ENCODE measurements at regions not wholly inside any gene's neighbourhood (a gene's known extent, or its start where the extent isn't known, plus 50 kb on each side); places are given as distances from the start of the nearest gene placed in this dataset.

DNA sequence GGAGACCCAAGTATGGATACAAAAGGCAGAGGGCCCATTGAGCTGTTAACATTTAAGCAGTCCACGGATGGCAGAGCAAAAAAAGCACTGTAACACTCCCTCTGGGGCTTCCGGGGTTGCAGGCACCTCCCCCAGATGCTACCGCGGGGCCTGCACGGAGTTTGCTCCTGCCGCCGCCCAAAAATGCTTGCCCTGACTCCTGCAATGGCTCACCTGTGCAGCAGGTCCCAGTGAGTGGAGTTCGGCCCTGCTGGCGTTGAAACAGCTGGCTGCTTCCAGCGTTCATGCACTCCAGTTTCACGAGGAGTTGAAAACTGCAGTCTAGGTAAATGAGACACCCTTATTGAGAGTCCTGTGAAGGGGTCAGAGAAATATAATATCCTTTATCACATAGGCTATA is 832.8 kb downstream of the NCAM2 start:
- DNase-seq (ENCODE audit: low spot score), result no peak

DNA sequence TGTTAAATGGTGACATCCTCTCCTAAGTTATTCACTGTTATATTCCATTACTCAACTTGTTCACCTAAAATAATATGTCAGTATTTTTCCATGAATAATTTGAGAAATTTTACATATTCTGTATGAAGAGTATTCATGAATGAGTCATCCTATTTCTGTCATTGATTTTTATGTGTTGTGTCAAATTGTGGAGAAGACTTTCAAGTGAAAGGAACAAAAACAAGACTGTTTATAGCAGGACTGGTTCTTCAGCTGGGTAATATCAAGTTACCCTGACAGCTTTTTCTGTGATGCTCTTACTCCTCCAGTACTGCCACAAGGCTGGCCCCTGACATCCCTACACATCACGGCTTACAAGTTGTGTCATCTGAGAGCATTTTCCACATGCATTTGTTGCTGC is 847.7 kb downstream of the NCAM2 start:
- DNase-seq (ENCODE audit: low spot score), result no peak
- Histone ChIP-seq H3K4me3 (no peak overlapping the region), H3K27ac (no peak overlapping the region)
- TF ChIP-seq CTCF (IDR thresholded peaks at IDR 0.05), result no peak

More for the DNA sequence above, 832.8 kb downstream of the NCAM2 start:
- H3K27ac ChIP-seq, result no peak overlapping the region
- no peak for TF ChIP-seq CTCF (IDR thresholded peaks at IDR 0.05)
- no peak overlapping the region for H3K4me3 ChIP-seq

GRCh38 chr21:21851205-21851604 is 853.0 kb downstream of the NCAM2 start:
- Histone ChIP-seq H3K27ac (no peak overlapping the region), H3K4me3 (no peak overlapping the region)
- TF ChIP-seq CTCF (IDR thresholded peaks at IDR 0.05), result no peak
- no peak for DNase-seq (ENCODE audit: low spot score)

DNA sequence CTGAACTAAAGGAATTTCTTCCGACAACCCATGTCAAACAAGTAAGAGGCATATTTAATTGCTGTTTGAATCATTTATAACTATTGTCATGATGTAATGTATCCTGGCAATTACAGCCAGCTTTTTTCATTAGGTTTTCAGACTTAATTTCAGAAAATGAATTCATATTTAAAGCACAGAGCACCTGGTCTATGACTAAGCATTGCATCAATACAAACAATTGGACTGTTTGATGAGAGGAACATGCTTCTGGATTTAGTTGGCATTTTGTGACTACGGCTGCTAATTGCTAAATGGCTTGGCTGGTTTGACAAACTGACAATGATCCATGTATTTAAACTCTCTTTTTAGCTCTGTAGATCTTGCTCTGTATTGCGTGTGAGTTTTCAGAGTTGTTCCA is 853.4 kb downstream of the NCAM2 start:
- no peak for TF ChIP-seq CTCF (IDR thresholded peaks at IDR 0.05)
- no peak overlapping the region for H3K4me3 ChIP-seq
- no peak for DNase-seq (ENCODE audit: low spot score)

DNA sequence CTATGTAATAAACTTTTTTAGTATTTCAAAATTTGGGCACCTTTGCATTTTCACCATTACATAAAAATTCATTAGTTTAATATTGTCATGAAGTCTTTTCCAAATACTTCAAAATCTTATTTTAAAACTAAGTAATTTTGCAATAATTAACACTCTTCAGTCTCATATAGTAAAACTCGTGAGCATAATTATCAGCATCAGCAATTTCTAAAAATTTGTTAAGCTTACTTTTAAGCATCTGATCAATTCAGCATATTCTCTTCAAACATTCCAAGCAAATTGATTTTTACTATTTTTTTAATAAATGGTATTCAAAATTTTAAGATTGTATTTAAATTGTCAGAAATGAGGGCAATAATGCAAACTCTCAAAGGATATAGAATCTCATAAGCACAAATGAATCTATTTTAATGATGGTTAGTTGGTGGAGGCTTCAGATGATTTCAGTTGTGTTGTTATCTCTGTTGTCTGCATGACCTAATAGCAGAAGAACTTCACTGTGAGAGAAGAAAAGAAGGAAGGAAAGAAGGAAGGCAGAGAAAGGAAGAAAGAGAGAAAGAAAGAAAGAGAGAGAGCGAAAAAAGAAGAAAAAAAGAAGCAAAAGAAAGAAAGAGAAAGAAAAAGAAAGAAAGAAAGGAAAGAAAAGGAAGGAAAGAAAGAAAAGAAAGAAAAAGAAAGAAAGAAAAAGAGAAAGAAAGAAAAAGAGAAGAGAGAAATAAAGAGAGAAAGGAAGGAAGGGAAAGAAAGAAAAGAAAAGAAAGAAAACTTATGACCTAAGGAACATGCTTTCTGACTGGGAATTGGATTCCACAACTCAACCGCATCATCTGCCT is 860.5 kb downstream of the NCAM2 start:
- no peak overlapping the region for H3K4me3 ChIP-seq
- no peak for TF ChIP-seq CTCF (IDR thresholded peaks at IDR 0.05)
- DNase-seq (ENCODE audit: low spot score), result no peak
- H3K27ac ChIP-seq, result no peak overlapping the region

More for the DNA sequence above, 853.4 kb downstream of the NCAM2 start:
- no peak overlapping the region for H3K27ac ChIP-seq

GRCh38 chr21:21860888-21861287 is 862.7 kb downstream of the NCAM2 start:
- DNase-seq (ENCODE audit: low spot score), result no peak
- Histone ChIP-seq H3K27ac (no peak overlapping the region), H3K4me3 (no peak overlapping the region)
- no peak for TF ChIP-seq CTCF (IDR thresholded peaks at IDR 0.05)

DNA sequence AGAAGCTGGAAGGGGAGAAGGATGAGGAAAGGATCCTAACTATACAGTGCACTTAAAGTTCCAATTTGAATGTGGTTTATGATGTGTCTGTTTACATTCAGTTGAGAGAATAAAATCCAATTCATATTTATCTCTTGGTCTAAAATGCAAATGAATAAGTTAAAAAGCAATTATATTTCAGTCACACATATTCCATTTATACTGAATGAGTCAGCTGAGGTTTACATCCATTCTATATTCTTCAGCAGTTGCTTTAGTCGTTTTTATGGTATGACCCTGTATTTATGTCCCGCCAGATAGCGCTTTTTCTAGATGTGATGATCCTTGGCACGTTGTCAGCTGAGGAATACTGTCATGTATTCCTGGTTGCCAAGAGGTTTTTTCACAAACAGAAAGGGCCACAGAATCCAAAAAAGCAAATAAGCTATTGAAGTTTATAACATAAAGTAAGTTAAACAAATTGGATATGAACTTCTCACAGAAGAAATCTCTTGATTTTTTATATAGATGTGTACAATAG is 866.2 kb downstream of the NCAM2 start:
- no peak for DNase-seq (ENCODE audit: low spot score)
- Histone ChIP-seq H3K27ac (no peak overlapping the region), H3K4me3 (no peak overlapping the region)
- TF ChIP-seq CTCF (IDR thresholded peaks at IDR 0.05), result no peak

Data from coronary artery (tissue), 2 donors.